ENCODE measurements at regions not wholly inside any gene's neighbourhood (a gene's known extent, or its start where the extent isn't known, plus 50 kb on each side); places are given as distances from the start of the nearest gene placed in this dataset.

DNA sequence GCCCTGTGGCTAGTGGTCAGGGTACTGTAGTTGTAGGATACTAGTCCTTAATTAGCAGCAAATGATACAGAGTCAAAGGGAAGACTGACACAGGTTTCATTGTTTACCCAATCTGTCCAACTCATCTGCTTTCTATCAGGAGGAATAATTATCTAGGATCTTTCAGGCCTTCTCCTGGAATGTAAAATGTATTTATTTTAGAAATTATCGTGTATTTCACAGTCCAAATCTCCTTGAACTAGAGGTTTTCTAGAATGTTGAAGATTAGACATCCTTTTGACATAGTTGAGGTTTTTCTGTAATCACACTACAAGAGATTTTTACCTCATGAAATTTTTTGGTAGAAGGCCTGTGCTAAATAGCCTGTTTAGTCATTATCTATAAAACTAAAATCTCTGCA, 1694.8 kb upstream of the PCDH20 start:
- no peak overlapping the region for H3K4me3 ChIP-seq (ENCODE audit: low read depth, low read length)
- ChIA-PET POLR2A (no interaction called here), CTCF (no interaction called here)
- TF ChIP-seq, protein P1, sequence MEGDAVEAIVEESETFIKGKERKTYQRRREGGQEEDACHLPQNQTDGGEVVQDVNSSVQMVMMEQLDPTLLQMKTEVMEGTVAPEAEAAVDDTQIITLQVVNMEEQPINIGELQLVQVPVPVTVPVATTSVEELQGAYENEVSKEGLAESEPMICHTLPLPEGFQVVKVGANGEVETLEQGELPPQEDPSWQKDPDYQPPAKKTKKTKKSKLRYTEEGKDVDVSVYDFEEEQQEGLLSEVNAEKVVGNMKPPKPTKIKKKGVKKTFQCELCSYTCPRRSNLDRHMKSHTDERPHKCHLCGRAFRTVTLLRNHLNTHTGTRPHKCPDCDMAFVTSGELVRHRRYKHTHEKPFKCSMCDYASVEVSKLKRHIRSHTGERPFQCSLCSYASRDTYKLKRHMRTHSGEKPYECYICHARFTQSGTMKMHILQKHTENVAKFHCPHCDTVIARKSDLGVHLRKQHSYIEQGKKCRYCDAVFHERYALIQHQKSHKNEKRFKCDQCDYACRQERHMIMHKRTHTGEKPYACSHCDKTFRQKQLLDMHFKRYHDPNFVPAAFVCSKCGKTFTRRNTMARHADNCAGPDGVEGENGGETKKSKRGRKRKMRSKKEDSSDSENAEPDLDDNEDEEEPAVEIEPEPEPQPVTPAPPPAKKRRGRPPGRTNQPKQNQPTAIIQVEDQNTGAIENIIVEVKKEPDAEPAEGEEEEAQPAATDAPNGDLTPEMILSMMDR (IDR thresholded peaks at IDR 0.05; ENCODE audit: insufficient read depth, low read length, missing control alignments): no peak
- no peak for DNase-seq (ENCODE audit: low read depth, low spot score)

- TF ChIP-seq, protein P1 (IDR thresholded peaks at IDR 0.05; ENCODE audit: insufficient read depth, low read length, missing control alignments): no peak
- no peak overlapping the region for H3K4me3 ChIP-seq (ENCODE audit: low read depth, low read length)
- CTCF ChIA-PET: interaction anchor here (0.9 kb wide), 1 partner anchor 15 kb away, joined by 3 read pairs; no protein-coding TSS in a partner anchor
- POLR2A ChIA-PET: no interaction called here
- DNase-seq (ENCODE audit: low read depth, low spot score): no peak
These were observed 1691.7 kb upstream of the PCDH20 start for GRCh38 chr13:63107179-63107943.

GRCh38 chr13:63094717-63095116, 1679.1 kb upstream of the PCDH20 start:
- CTCF ChIA-PET: no interaction called here
- POLR2A ChIA-PET: no interaction called here
- DNase-seq (ENCODE audit: low read depth, low spot score): no peak
- no peak overlapping the region for H3K4me3 ChIP-seq (ENCODE audit: low read depth, low read length)
- TF ChIP-seq, protein P1 (IDR thresholded peaks at IDR 0.05; ENCODE audit: insufficient read depth, low read length, missing control alignments): no peak

DNA sequence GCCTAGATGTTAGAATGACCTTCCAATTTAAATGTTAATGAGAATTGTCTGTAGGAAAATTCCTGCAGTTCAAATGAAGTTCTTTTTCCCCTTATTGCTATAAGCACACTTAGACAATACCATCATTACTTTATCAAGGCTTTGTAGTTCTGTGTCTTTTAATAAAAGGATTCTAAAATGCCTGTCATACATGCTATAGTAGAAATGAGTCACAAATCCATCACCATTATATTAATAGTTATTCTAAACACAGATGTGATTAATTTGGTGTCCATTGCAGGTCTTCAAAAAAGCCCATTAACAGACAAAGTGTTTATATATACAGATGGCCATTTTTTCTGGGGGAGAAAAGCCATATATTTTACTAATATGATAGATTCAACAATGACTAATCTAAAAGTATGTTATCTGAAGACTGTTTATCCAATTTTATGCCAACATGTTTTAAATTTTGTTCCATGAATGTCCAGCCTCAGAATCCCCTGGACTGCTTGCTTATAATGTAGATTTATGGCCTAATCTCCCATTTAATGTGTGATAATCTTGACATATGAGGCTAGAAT, 1678.3 kb upstream of the PCDH20 start:
- H3K4me3 ChIP-seq (ENCODE audit: low read depth, low read length): no peak overlapping the region

DNA sequence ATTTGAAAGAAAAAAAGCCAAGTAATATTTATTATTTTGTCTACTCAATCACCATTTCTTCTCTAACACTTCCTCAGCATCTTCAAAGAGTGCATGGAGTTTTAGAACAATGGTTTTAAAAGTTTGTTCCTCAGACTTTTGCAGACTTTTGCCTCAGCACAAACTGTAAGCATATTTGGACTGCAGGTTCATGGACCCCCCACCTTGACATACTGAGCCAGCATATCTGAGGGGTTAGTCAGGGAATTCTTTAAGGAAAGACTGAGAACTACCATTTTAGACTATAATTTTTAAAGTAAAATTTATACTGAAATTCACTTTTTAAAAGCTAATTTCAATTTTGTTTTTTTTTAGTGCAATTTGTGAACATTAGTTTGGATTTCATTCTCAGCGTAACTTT, 1676.8 kb upstream of the PCDH20 start:
- no peak for DNase-seq (ENCODE audit: low read depth, low spot score)
- H3K4me3 ChIP-seq (ENCODE audit: low read depth, low read length): no peak overlapping the region
- ChIA-PET CTCF (interaction anchor here (0.9 kb wide), 1 partner anchor 15 kb away, joined by 3 read pairs; no protein-coding TSS in a partner anchor), POLR2A (no interaction called here)
- TF ChIP-seq, protein P1 (IDR thresholded peaks at IDR 0.05; ENCODE audit: insufficient read depth, low read length, missing control alignments): no peak

More for the DNA sequence above, 1678.3 kb upstream of the PCDH20 start:
- DNase-seq (ENCODE audit: low read depth, low spot score): no peak
- TF ChIP-seq, protein P1 (IDR thresholded peaks at IDR 0.05; ENCODE audit: insufficient read depth, low read length, missing control alignments): no peak
- ChIA-PET CTCF (no interaction called here), POLR2A (no interaction called here)

DNA sequence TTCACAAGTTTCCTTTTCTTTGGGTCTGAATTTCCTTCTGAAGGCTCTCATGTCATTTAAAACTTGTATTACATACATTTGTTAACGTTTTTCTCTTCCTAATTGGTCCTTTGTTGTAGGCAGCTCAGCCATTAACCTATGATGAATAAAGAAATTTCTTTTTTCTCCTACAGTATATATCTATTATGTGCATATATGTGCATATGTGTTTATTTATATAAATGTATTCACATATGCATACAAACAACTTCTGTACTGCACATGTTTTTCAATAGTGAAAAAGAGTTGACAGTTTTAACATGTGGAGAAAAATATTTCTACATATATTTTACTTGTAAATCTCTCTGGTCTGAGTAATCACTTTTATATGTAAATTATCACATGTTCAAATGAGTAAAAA, 1674.9 kb upstream of the PCDH20 start:
- TF ChIP-seq, protein P1 (IDR thresholded peaks at IDR 0.05; ENCODE audit: insufficient read depth, low read length, missing control alignments): no peak
- DNase-seq (ENCODE audit: low read depth, low spot score): no peak
- ChIA-PET CTCF (no interaction called here), POLR2A (no interaction called here)
- H3K4me3 ChIP-seq (ENCODE audit: low read depth, low read length): no peak overlapping the region
